Left ventricle myocardium inferior (tissue), 1 donor: ENCODE measurements at regions not wholly inside any gene's neighbourhood (a gene's known extent, or its start where the extent isn't known, plus 50 kb on each side); places are given as distances from the start of the nearest gene placed in this dataset.

ENCODE experiments used
- DNase-seq: peaks from one replicate; pipeline ENCODE4 v3.0.0-alpha.2; 2020
- H3K27ac ChIP-seq: fragments of 200-600 bp; replicated peaks from 2 replicates; pipeline ENCODE4 v1.8.0; 2021
- H3K27me3 ChIP-seq: fragments of 200-600 bp; 2 replicates; pipeline ENCODE4 v1.8.0; 2021; ENCODE audit warnings: low read depth
- H3K36me3 ChIP-seq: fragments of 200-600 bp; 2 replicates; pipeline ENCODE4 v1.8.0; 2021
- H3K4me1 ChIP-seq: fragments of 200-600 bp; 2 replicates; pipeline ENCODE4 v1.8.0; 2021
- H3K4me3 ChIP-seq: fragments of 200-600 bp; 2 replicates; pipeline ENCODE4 v1.8.0; 2021; ENCODE audit warnings: mild to moderate bottlenecking, moderate library complexity
- H3K9me3 ChIP-seq: fragments of 200-600 bp; replicated peaks from 2 replicates; pipeline ENCODE4 v1.8.0; 2021
- CTCF ChIP-seq: fragments of 200-600 bp; IDR thresholded peaks from 2 replicates; pipeline ENCODE4 v1.8.0; 2021; ENCODE audit warnings: antibody characterized with exemption, mild to moderate bottlenecking, borderline replicate concordance
- intact Hi-C: fragments of 100-400 bp; cut with micrococcal nuclease; formaldehyde crosslinking; loops from one replicate; pipeline ENCODE4 v1.11.0; 2022
- donor health status: DM: no; HTN: yes; CAD: no; lungs with severe emphysema.

- Histone ChIP-seq H3K4me1 (no peaks in the 10 kb centered on the region), H3K9me3 (no peaks in the 10 kb centered on the region), H3K36me3 (no peaks in the 10 kb centered on the region), H3K27me3 (no peaks in the 10 kb centered on the region), H3K4me3 (no peak overlapping the region), H3K27ac (no peak overlapping the region)
- no peak for TF ChIP-seq CTCF
- intact Hi-C loops: no loop called here
- no peak for DNase-seq
Observed at GRCh38 chr14:62308891-62309290, 546.7 kb downstream of the SNAPC1 start.

GRCh38 chr14:62313212-62313611, 551.0 kb downstream of the SNAPC1 start:
- Histone ChIP-seq H3K36me3 (no peaks in the 10 kb centered on the region), H3K9me3 (no peaks in the 10 kb centered on the region), H3K27me3 (no peaks in the 10 kb centered on the region), H3K27ac (no peak overlapping the region), H3K4me1 (no peaks in the 10 kb centered on the region), H3K4me3 (no peak overlapping the region)
- TF ChIP-seq CTCF: no peak
- DNase-seq: no peak
- intact Hi-C loops: no loop called here

- Histone ChIP-seq H3K9me3 (no peaks in the 10 kb centered on the region), H3K27me3 (no peaks in the 10 kb centered on the region), H3K27ac (no peak overlapping the region), H3K36me3 (no peaks in the 10 kb centered on the region), H3K4me1 (no peaks in the 10 kb centered on the region), H3K4me3 (no peak overlapping the region)
- TF ChIP-seq CTCF: no peak
- intact Hi-C loops: no loop called here
- DNase-seq: no peak
Observed at GRCh38 chr14:62314221-62314620, 552.0 kb downstream of the SNAPC1 start.

GRCh38 chr14:62314871-62315270, 552.7 kb downstream of the SNAPC1 start:
- DNase-seq: no peak
- H3K9me3 ChIP-seq: no peaks in the 10 kb centered on the region
- H3K27ac ChIP-seq: no peak overlapping the region
- TF ChIP-seq CTCF: no peak
- H3K27me3 ChIP-seq: no peaks in the 10 kb centered on the region
- intact Hi-C loops: no loop called here
- no peak overlapping the region for H3K4me3 ChIP-seq
- H3K4me1 ChIP-seq: no peaks in the 10 kb centered on the region
- H3K36me3 ChIP-seq: no peaks in the 10 kb centered on the region

GRCh38 chr14:62315631-62316030, 553.4 kb downstream of the SNAPC1 start:
- DNase-seq: no peak
- intact Hi-C loops: no loop called here
- H3K27ac ChIP-seq: no peak overlapping the region
- no peaks in the 10 kb centered on the region for H3K27me3 ChIP-seq
- H3K4me1 ChIP-seq: no peaks in the 10 kb centered on the region
- no peaks in the 10 kb centered on the region for H3K9me3 ChIP-seq
- H3K36me3 ChIP-seq: no peaks in the 10 kb centered on the region
- no peak for TF ChIP-seq CTCF
- no peak overlapping the region for H3K4me3 ChIP-seq

GRCh38 chr14:62322216-62322615, 560.0 kb downstream of the SNAPC1 start:
- no peaks in the 10 kb centered on the region for H3K36me3 ChIP-seq
- no peaks in the 10 kb centered on the region for H3K27me3 ChIP-seq
- no peak for TF ChIP-seq CTCF
- H3K9me3 ChIP-seq: peaks cover 21% of the 10 kb centered on the region
- intact Hi-C loops: no loop called here
- no peak overlapping the region for H3K4me3 ChIP-seq
- H3K4me1 ChIP-seq: no peaks in the 10 kb centered on the region
- no peak overlapping the region for H3K27ac ChIP-seq
- DNase-seq: no peak
